ENCODE measurements at regions not wholly inside any gene's neighbourhood (a gene's known extent, or its start where the extent isn't known, plus 50 kb on each side); places are given as distances from the start of the nearest gene placed in this dataset.
A peak's percentile ranks its signal among the peaks of the same experiment; 100 is the strongest.

DNA sequence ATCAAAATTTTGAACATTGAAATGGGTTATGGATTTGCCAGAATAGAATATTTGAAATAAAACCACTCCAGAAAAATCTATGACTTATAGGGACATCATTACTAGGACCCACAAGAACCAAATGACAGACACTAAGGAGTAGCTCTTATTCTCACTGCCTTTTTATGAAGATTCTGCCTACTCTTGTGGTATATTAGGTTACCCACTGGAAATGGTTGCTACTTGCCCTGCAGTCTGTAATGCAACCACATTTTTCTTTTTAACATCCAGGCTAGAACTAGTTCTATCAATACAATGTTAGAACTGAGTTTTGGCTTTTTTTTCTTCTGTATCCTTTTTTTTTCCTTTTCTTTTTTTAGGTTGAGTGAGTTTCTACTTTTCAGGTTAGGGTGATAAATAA lies 158.9 kb downstream of the PPP1R2C start:
- no peak for DNase-seq (ENCODE audit: low read depth)

GRCh38 chrX:42616981-42617380 lies 161.0 kb downstream of the PPP1R2C start:
- DNase-seq (ENCODE audit: low read depth) = no peak

GRCh38 chrX:42615161-42615563 lies 162.8 kb downstream of the PPP1R2C start:
- no peak for DNase-seq (ENCODE audit: low read depth)

- no peak for DNase-seq (ENCODE audit: low read depth)
These were observed 171.4 kb downstream of the PPP1R2C start for GRCh38 chrX:42606591-42606990.

DNA sequence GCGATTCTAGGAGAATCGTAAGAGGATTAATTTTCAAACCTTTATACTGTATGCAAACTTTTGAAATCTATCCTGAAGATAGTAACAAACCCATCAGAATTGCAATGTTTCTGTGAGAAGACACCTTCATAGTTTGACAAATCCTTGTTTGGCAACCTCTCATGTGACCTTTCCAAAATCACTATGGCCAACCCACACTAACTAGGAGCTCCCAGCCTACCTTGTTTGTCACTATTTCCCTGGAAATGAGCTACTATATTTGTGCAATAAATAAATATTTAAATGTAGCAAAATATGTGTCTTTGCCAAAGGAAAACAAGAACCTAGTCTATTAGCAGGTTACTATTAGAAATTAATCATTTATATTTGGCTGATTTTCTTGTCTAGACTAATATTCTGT lies 173.7 kb downstream of the PPP1R2C start:
- no peak for DNase-seq (ENCODE audit: low read depth)

- no peak for DNase-seq (ENCODE audit: low read depth)
These were observed 174.9 kb downstream of the PPP1R2C start for GRCh38 chrX:42603016-42603415.

DNA sequence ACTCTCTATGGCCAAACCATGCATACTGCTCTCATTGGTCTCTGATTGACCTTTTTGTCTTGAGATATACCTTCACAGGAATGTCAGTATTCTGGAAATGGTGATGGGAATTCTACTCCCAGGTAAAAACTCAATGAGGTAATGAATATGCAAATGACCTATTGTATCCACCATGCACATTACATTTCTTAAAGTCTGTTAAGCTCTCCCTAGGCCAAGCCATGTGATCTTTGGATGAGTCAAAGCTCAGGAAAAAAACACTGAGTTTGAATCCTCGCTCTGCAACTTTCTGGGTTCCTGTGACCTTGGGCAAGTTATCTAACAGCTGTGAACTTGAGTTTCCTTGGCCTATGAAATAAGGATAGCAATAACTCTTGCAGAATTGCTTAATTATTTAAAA lies 175.4 kb downstream of the PPP1R2C start:
- no peak for DNase-seq (ENCODE audit: low read depth)

DNA sequence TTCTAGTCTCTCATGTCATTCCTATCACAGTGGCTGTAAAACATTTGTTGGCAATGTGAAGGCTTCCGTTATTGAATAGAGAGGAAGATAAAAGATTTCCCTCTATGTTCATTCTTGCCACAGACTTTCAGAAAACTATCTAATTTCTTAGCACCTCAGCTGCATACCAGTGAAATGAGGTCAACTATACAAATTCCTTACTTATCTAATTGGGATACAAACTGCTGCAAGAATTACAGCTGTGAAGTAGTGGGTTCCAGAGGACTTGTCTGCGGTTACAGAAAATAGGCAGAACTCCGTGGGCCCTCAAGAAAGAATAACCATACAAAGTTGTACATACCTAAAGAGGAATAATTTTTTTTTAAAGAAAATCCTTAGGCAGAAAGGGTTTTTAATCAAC lies 175.8 kb downstream of the PPP1R2C start:
- no peak for DNase-seq (ENCODE audit: low read depth)

DNA sequence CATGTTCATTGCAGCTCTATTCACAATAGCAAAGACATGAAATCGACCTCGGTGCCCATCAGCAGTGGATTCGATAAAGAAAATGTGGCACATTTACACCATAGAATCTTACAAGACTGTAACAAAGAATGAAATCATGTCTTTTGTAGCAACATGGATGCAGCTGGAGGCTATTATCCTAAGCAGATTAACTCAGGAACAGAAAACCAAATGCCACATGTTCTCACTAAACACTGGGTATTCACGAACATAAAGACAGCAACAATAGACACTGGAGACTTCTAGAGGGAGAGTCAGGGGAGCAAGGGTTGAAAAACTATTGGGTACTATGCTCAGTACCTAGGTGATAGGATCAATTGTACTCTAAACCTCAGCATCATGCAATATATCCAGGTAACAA lies 180.5 kb downstream of the PPP1R2C start:
- DNase-seq (ENCODE audit: low read depth) = no peak

- no peak for DNase-seq (ENCODE audit: low read depth)
These were observed 191.9 kb downstream of the PPP1R2C start for GRCh38 chrX:42585842-42586621.

DNA sequence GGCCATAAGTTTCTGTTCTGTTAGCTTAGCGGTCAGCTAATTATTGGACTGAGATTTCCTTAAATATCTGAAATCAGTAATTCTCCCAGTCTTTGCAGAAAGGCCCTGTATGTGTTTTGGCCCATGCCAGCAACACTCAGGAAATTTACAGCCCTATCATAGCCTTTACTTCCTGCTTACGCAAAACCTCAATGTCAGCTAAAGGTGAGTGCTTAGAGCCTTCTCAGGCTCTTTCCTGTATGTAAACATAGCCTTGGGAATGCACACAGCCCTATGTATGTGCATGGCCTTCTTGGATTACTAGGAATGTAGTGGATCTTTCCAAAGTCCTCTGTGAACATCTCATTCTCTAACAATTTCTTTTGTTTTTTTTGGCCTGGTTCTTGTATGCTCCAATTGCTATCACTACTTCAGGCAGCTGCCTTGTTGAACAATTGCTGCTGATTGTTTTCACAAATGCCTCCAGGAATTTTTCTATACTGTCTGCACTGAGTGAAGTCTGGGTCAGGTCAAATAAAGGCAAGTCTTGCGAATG lies 200.0 kb downstream of the PPP1R2C start:
- DNase-seq (ENCODE audit: low read depth) = no peak

GRCh38 chrX:42567268-42567667 lies 210.7 kb downstream of the PPP1R2C start:
- no peak for DNase-seq (ENCODE audit: low read depth)

DNA sequence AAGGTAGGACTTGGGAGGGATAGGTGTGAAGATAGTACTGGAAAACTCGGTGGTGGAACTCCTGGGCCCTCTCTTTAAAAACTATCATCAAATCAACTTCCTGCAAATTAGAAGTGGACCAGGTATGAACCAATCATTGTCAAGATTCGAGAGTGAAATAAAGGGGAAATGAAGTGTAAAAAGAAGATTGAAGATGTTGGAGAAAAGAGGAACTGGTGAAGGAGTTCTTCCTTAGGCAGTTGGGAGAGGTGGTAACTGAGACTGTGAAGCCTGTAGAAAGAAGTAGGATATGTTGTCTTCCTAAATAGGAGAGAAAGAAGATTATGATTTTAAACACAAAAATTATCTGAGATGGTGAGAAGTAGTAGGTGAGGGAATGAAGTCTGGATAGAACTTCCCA lies 212.2 kb downstream of the PPP1R2C start:
- DNase-seq (ENCODE audit: low read depth) = no peak

DNA sequence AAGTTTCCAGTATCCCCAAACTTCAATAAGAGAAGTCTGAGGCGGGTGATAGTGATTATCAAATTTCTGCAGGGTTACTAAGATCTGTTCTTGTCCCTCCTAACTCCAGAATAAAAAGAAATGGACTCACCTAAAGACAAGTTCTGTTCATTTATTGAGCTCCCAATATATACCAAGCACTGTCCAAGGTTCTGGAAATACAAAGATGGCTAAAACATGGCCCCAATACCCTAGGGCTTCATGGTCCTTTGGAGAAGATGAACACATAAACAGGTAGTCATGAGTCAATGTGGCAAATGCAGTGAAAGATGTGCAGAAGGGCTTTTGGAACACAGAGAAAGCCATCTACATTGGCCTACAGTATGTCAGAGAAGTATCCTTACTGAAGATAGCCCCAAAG lies 231.2 kb downstream of the PPP1R2C start:
- no peak for DNase-seq (ENCODE audit: low read depth)

DNA sequence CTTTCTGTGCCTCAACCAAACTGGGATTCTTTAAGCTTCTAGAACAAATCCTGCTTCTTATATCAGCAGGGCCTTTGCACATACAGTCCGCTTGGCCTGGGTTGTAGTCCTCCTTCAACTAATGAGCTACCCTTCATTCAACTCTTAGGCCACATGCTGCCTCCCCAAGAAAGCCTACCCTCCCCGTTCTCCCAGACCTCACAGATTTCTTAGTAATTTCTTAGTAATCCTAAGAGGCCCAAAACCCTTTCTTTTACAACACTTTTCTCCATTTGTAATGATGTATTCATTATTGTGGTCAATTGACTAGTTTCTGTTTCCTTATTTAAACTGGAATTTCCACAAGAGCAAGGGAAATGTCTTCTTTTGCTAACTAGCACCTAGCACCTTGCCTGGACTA lies 233.1 kb downstream of the PPP1R2C start:
- no peak for DNase-seq (ENCODE audit: low read depth)

GRCh38 chrX:42541554-42541953 lies 236.4 kb downstream of the PPP1R2C start:
- no peak for DNase-seq (ENCODE audit: low read depth)

GRCh38 chrX:42540146-42540545 lies 237.8 kb downstream of the PPP1R2C start:
- no peak for DNase-seq (ENCODE audit: low read depth)

GRCh38 chrX:42538405-42538804 lies 239.6 kb downstream of the PPP1R2C start:
- DNase-seq (ENCODE audit: low read depth) = no peak

DNA sequence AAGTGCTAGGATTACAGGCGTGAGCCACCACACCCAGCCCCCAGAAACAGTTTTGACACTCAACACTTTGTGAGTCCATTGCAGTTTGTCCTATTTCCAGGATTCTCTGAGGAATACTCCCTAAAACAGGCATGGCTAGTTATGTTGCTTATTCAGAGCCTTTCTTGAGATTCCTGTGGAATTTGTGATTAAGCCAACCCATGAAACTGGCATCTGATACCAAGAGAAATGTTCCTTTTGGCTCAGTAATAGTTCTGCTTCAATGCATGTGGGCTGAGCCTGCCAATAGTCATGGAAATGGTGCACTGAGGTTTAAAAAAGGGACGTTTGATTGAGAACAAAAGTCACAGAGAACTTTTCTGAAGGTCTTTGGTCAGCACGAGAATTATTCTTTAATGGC lies 241.7 kb downstream of the PPP1R2C start:
- no peak for DNase-seq (ENCODE audit: low read depth)

- no peak for DNase-seq (ENCODE audit: low read depth)
These were observed 242.7 kb downstream of the PPP1R2C start for GRCh38 chrX:42535233-42535632.

DNA sequence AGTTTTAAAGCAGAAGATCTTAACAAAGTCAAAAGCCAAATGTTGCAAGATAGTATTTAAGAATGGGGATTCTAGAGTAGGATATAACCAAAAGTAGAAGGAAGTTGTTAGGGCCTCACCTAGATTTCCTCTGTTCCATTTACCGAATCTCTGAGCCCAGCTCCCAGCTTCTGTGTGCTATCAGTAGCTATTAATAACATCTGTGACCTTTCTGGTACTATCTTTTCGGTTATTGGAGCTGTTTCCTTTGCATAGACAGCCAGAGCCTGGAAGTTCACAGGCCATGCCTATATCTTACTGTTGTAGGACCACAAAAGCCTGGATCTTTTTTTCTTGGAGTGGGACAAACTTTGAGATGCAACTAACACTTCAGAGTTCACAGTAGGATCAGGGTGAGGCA lies 244.2 kb downstream of the PPP1R2C start:
- no peak for DNase-seq (ENCODE audit: low read depth)

- DNase-seq (ENCODE audit: low read depth) = peak; percentile 7
These were observed 246.5 kb downstream of the PPP1R2C start for GRCh38 chrX:42531441-42531840.

DNA sequence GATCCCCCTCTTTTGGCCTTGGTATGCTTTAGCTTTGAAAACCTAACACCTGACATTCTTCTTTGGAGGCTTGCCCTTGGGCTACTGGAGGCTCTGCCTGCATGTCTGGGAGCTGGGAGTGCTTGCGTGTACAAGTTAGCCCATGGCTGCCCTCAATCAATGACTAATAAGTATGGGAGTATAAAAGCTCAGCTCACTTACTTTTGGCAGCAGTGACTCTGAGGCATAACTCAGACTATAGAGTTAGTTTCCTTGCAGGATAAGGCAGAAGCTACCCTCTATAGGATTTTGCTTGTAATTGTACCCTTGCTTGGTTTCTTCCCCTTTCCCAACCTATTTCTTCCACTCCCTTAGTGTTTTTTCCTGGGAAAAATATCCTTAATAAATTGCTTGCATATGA lies 247.9 kb downstream of the PPP1R2C start:
- no peak for DNase-seq (ENCODE audit: low read depth)

GRCh38 chrX:42524379-42524778 lies 253.6 kb downstream of the PPP1R2C start:
- no peak for DNase-seq (ENCODE audit: low read depth)
